DMS114 treated with DMSO at 0.1 percent for 48 hours (cell line): ENCODE measurements at regions not wholly inside any gene's neighbourhood (a gene's known extent, or its start where the extent isn't known, plus 50 kb on each side); places are given as distances from the start of the nearest gene placed in this dataset.
"Not testable (repeated sequence)": the region's sequence is repeated elsewhere in the genome, so short reads cannot be mapped to it uniquely, and the experiment has no call there.

Experiments
- DNase-seq: peaks from one replicate; lab custom pipeline; 2025; ENCODE audit not compliant: unreplicated experiment; lab: John Stamatoyannopoulos, UW

- DNase-seq, result no peak
Measured at GRCh38 chr7:132030086-132030568, 473.7 kb upstream of the PODXL start.

DNA sequence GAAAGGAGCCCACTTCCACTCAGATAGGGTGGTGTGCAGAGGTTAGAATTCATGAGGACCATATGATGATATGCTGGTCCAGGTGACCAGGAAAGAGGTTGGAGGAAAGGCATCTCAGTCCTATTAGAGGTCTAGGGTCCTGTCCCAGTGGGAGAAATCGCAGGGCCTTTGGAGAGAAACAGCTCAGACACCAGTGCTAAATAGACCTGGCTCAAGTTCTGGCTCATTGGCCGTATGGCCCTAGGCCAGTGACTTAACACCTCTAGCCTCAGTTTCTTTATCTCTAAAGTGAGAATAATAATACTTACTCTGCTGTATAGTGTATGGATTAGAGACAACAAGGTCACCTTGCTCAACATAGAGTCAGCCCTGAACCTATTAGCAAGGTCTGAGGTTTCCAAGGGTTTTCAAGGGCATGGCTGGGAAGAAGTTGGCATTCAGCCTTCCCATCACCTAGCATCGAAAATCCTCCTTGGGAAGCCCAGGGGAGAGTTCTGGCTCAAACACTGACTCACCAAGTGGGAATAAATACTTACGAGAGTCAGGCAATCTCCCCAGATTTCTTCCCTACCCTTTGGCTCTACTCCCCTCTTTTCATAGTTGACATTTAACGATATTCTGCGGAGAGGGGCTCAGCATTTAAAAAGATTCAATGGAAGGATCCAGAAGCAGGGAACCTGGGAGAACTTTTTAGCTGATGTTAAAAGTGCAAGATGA, 473.1 kb upstream of the PODXL start:
- no peak for DNase-seq

GRCh38 chr7:132028144-132028920, 471.9 kb upstream of the PODXL start:
- no peak for DNase-seq

- DNase-seq, result no peak
Measured at GRCh38 chr7:132024290-132024689, 467.9 kb upstream of the PODXL start.

GRCh38 chr7:132023466-132023865, 467.0 kb upstream of the PODXL start:
- DNase-seq, result no peak

- no peak for DNase-seq
Measured at GRCh38 chr7:132022188-132022587, 465.8 kb upstream of the PODXL start.

- DNase-seq, result no peak
Measured at GRCh38 chr7:132019703-132020102, 463.3 kb upstream of the PODXL start.

- no peak for DNase-seq
Measured at GRCh38 chr7:132009778-132010177, 453.4 kb upstream of the PODXL start.

DNA sequence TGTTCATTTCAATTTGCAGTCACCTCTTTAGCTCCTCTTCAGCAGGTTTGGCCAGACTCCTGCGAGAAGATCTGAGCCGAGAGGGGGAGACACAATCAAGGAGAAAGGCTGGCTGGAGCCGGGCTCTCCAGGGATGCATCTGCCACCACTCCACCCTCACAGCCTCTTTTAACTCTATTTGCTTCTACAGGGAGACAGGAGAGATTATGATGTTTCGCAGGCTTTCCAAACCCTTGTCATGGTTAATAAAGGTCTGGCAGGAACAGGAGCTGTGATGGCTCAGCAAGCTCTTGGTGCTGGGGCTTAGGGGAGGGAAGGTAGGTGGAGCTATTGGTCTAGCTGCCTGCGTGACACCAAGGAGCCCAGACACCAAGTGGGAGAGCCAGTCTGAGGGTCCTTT, 448.1 kb upstream of the PODXL start:
- DNase-seq, result no peak

GRCh38 chr7:132002343-132002968, 446.0 kb upstream of the PODXL start:
- DNase-seq, result no peak

GRCh38 chr7:132001146-132001545, 444.7 kb upstream of the PODXL start:
- DNase-seq, result no peak

- no peak for DNase-seq
Measured at GRCh38 chr7:131999193-131999592, 442.8 kb upstream of the PODXL start.

GRCh38 chr7:131995324-131995723, 438.9 kb upstream of the PODXL start:
- no peak for DNase-seq

- DNase-seq, result not testable (repeated sequence)
Measured at GRCh38 chr7:131981069-131981468, 424.6 kb upstream of the PODXL start.

DNA sequence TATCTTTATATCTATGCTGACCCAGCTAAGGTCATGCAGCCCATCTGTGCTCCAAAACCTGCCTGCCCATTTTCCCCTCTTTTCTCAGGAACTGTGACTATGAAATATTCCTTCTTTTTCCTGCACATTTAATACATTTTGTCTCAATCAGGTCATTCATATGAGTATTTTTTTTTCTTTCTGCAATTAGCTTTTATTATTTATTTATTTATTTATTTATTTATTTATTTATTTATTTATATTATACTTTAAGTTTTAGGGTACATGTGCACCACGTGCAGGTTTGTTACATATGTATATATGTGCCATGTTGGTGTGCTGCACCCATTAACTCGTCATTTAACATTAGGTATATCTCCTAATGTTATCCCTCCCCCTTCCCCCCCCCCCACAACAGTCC, 421.7 kb upstream of the PODXL start:
- DNase-seq, result not testable (repeated sequence)

GRCh38 chr7:131976411-131976810, 420.0 kb upstream of the PODXL start:
- no peak for DNase-seq

DNA sequence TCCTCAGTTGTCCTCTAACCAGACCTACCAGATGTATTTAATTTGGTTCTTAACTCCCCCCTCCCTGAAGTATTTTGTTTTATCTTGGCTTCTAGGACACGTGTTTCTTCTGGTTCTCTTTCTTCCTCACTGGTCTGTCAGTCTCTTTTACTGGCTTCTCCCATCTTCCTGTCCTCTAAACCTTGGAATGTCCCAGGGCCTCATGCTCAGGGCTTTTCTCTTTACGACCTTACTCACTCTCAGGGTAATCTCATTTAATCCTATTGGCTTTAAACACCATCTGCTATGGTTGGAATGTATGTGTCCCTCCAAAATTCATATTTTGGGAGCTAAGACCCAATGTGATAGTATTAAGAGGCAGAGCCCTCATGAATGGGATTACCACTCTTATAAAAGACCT, 418.2 kb upstream of the PODXL start:
- DNase-seq, result no peak

- no peak for DNase-seq
Measured at GRCh38 chr7:131972251-131972650, 415.8 kb upstream of the PODXL start.

GRCh38 chr7:131970602-131971001, 414.2 kb upstream of the PODXL start:
- DNase-seq, result no peak

GRCh38 chr7:131969560-131969959, 413.1 kb upstream of the PODXL start:
- no peak for DNase-seq

DNA sequence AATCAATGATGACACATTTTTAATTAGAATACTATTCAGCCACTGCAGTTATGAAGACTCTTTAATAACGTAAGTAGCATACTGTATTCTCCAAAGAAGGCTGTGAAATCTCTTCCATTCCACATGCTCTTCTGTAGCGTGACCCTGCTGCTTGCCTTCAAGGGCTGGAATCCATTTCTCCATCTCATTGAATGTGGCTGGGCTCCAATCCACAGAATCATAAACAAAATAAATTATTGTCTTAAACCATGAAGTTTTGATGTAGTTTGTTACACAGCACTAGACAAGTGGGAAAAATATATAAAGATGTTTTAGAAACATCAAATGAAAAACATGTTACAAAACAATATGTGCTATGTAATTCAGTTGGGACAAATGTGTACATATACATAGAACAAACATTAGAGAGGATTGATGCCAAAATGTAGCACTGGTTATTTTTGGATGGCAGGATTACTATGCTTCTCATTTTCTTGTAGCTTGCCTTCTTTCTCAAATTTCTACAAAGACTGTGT, 410.8 kb upstream of the PODXL start:
- DNase-seq, result no peak

DNA sequence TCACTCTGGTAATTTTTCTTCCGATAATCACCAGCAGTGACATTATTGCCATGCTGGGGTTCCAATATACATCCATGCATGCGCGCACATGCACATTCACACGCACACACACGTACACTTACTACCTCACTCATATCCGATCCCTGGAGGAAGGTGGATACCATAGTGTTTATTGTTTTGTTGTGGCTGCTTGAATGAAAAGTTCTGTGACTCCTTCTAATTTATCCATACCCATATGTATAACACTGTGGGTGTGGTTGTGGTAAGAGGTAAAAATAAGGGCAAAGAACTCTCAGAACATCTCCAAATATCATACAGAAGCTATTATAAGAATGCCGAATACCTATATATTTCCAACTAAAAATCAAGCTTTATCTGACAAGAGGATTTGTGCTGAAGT, 407.8 kb upstream of the PODXL start:
- DNase-seq, result no peak
